GM18907 (cell line): ENCODE measurements at regions not wholly inside any gene's neighbourhood (a gene's known extent, or its start where the extent isn't known, plus 50 kb on each side); places are given as distances from the start of the nearest gene placed in this dataset.
"Not testable (repeated sequence)": the region's sequence is repeated elsewhere in the genome, so short reads cannot be mapped to it uniquely, and the experiment has no call there.

Source experiments
- ATAC-seq: cut with Tn5 transposase; IDR thresholded peaks from one replicate; pipeline ENCODE4 v1.9.1; 2021; ENCODE audit warnings: mild to moderate bottlenecking, moderate library complexity; ENCODE audit not compliant: unreplicated experiment

GRCh38 chr7:52616552-52616951 lies 418.9 kb upstream of the POM121L12 start:
- no peak for ATAC-seq

- ATAC-seq = no peak
These were observed 420.3 kb upstream of the POM121L12 start for GRCh38 chr7:52615021-52615695.

- ATAC-seq = no peak
These were observed 425.9 kb upstream of the POM121L12 start for GRCh38 chr7:52609511-52609910.

GRCh38 chr7:52592698-52593097 lies 442.7 kb upstream of the POM121L12 start:
- no peak for ATAC-seq

- ATAC-seq = no peak
These were observed 448.7 kb upstream of the POM121L12 start for GRCh38 chr7:52586704-52587103.

GRCh38 chr7:52584041-52584440 lies 451.4 kb upstream of the POM121L12 start:
- no peak for ATAC-seq

- ATAC-seq = not testable (repeated sequence)
These were observed 462.3 kb upstream of the POM121L12 start for GRCh38 chr7:52573141-52573540.

GRCh38 chr7:52571026-52571425 lies 464.4 kb upstream of the POM121L12 start:
- no peak for ATAC-seq

GRCh38 chr7:52569151-52569550 lies 466.3 kb upstream of the POM121L12 start:
- ATAC-seq = no peak

- ATAC-seq = no peak
These were observed 469.5 kb upstream of the POM121L12 start for GRCh38 chr7:52565974-52566373.

GRCh38 chr7:52555805-52556204 lies 479.6 kb upstream of the POM121L12 start:
- ATAC-seq = no peak

- no peak for ATAC-seq
These were observed 488.0 kb upstream of the POM121L12 start for GRCh38 chr7:52547308-52547910.

GRCh38 chr7:52541198-52541765 lies 494.2 kb upstream of the POM121L12 start:
- not testable (repeated sequence) for ATAC-seq

GRCh38 chr7:52540041-52540440 lies 495.4 kb upstream of the POM121L12 start:
- ATAC-seq = no peak

- ATAC-seq = no peak
These were observed 496.0 kb upstream of the POM121L12 start for GRCh38 chr7:52539414-52539813.

- no peak for ATAC-seq
These were observed 498.4 kb upstream of the POM121L12 start for GRCh38 chr7:52537051-52537450.

- ATAC-seq = no peak
These were observed 509.6 kb upstream of the POM121L12 start for GRCh38 chr7:52525772-52526341.

GRCh38 chr7:52518869-52519268 lies 516.6 kb upstream of the POM121L12 start:
- no peak for ATAC-seq

GRCh38 chr7:52512656-52513055 lies 522.8 kb upstream of the POM121L12 start:
- ATAC-seq = no peak

GRCh38 chr7:52507546-52508255 lies 527.7 kb upstream of the POM121L12 start:
- ATAC-seq = no peak

- ATAC-seq = no peak
These were observed 529.1 kb upstream of the POM121L12 start for GRCh38 chr7:52506325-52506724.
